Transverse colon (tissue), 1 donor: ENCODE measurements at regions not wholly inside any gene's neighbourhood (a gene's known extent, or its start where the extent isn't known, plus 50 kb on each side); places are given as distances from the start of the nearest gene placed in this dataset.

Experiments used
- EP300 ChIP-seq: sonication (generic); formaldehyde crosslinking; IDR thresholded peaks from one replicate; pipeline ENCODE4 v1.6.1; 2017; ENCODE audit warnings: antibody characterized with exemption, low read depth
- POLR2A ChIP-seq: fragments of 450-650 bp; IDR thresholded peaks from one replicate; pipeline ENCODE4 v1.6.1; 2016; ENCODE audit warnings: antibody characterized with exemption, mild to moderate bottlenecking, moderate library complexity

- TF ChIP-seq EP300 (no peak), POLR2A (no peak)
Measured at GRCh38 chr2:76455910-76456309, 745.2 kb upstream of the GCFC2 start.
